A549 (cell line): ENCODE measurements at regions not wholly inside any gene's neighbourhood (a gene's known extent, or its start where the extent isn't known, plus 50 kb on each side); places are given as distances from the start of the nearest gene placed in this dataset.

Experiments
- ATAC-seq, 2 experiments: fragments of 200-7000 bp in 1 of 2; fragments of >200 bp in 1 of 2; cut with Nextera tagmentation in 1 of 2; cut with Tn5 transposase in 1 of 2; 3 replicates each; pipeline versions ENCODE4 v1.8.0 to v1.9.1; 2018 to 2020; ENCODE audit warnings: mild to moderate bottlenecking in 1 of 2, moderate library complexity in 1 of 2
- CTCF ChIA-PET: fragments of 300-600 bp; sonication (Branson Sonifier 250); formaldehyde crosslinking; extraction: SDS; loops from one replicate; lab custom pipeline; 2021; ENCODE audit warnings: antibody characterized with exemption, inconsistent platforms; lab: Yijun Ruan, JAX
- POLR2A ChIA-PET: fragments of 350-600 bp; formaldehyde crosslinking; extraction: SDS; loops from one replicate; lab custom pipeline; 2021; ENCODE audit warnings: antibody characterized with exemption, inconsistent platforms; lab: Yijun Ruan, JAX
- DNase-seq, 2 experiments: peaks; one replicate each; pipeline versions ENCODE4 v3.0.0 to v3.0.0-alpha.2; 2011 to 2016; ENCODE audit warnings: low read depth in 1 of 2, low spot score in 1 of 2
- FAIRE-seq: peaks from 2 replicates; lab custom pipeline; 2011; peaks lifted over from hg19 to GRCh38; lab: Jason Lieb, UNC
- H3K27ac ChIP-seq, 2 experiments: fragments of >200 bp; sonication (Bioruptor Twin); formaldehyde crosslinking; 3 replicates each; pipeline ENCODE4 v1.5.1; 2016 to 2017
- H3K4me1 ChIP-seq: fragments of >200 bp; sonication (Bioruptor Twin); formaldehyde crosslinking; 3 replicates; pipeline ENCODE4 v1.6.1; 2016
- H3K4me2 ChIP-seq: fragments of >200 bp; sonication (Bioruptor Twin); formaldehyde crosslinking; 3 replicates; pipeline ENCODE4 v1.6.1; 2016
- H3K4me3 ChIP-seq: fragments of >200 bp; sonication (Bioruptor Twin); formaldehyde crosslinking; 3 replicates; pipeline ENCODE4 v1.5.1; 2016
- H3K9me3 ChIP-seq: fragments of >200 bp; sonication (Bioruptor Twin); formaldehyde crosslinking; 3 replicates; pipeline ENCODE4 v1.6.1; 2016
- BHLHE40 ChIP-seq: IDR thresholded peaks from 2 replicates; pipeline ENCODE4 v1.6.1; 2012; ENCODE audit warnings: low read depth, low read length, inconsistent platforms
- CBX8 ChIP-seq: fragments of 200-600 bp; sonication (generic); IDR thresholded peaks from 2 replicates; pipeline ENCODE4 v1.6.1; 2016
- CHD4 ChIP-seq: fragments of 200-600 bp; sonication (generic); IDR thresholded peaks from 2 replicates; pipeline ENCODE4 v1.6.1; 2016; ENCODE audit warnings: antibody characterized with exemption, mild to moderate bottlenecking, borderline replicate concordance
- ESRRA ChIP-seq: fragments of 150-350 bp; IDR thresholded peaks from 2 replicates; pipeline ENCODE4 v1.6.1; 2014; ENCODE audit warnings: mild to moderate bottlenecking, low read length, borderline replicate concordance
- FOSB ChIP-seq: fragments of 250-450 bp; sonication (Bioruptor Pico); IDR thresholded peaks from 2 replicates; pipeline ENCODE4 v1.5.0; 2020; ENCODE audit warnings: mild to moderate bottlenecking, moderate library complexity
- GATA3 ChIP-seq: IDR thresholded peaks from 2 replicates; pipeline ENCODE4 v1.6.1; 2012; ENCODE audit warnings: borderline replicate concordance
- HOXA7 ChIP-seq: fragments of 250-450 bp; sonication (Bioruptor Pico); IDR thresholded peaks from 2 replicates; pipeline ENCODE4 v1.5.0; 2020; ENCODE audit warnings: mild to moderate bottlenecking, moderate library complexity
- HOXB5 ChIP-seq: fragments of 250-450 bp; sonication (Bioruptor Pico); IDR thresholded peaks from 2 replicates; pipeline ENCODE4 v1.5.0; 2020; ENCODE audit warnings: mild to moderate bottlenecking, moderate library complexity
- MAZ ChIP-seq: fragments of 150-350 bp; IDR thresholded peaks from 2 replicates; pipeline ENCODE4 v1.6.1; 2014; ENCODE audit warnings: antibody characterized with exemption, low read depth, low read length, borderline replicate concordance
- PHF8 ChIP-seq: fragments of 200-600 bp; sonication (generic); IDR thresholded peaks from 2 replicates; pipeline ENCODE4 v1.6.1; 2016; ENCODE audit warnings: low read depth, mild to moderate bottlenecking, antibody characterized with exemption, moderate library complexity, borderline replicate concordance
- RAD21 ChIP-seq, 2 experiments: fragments of >200 bp in 1 of 2; sonication (Bioruptor Twin) in 1 of 2; formaldehyde crosslinking in 1 of 2; IDR thresholded peaks in 1 of 2; conservative IDR thresholded peaks in 1 of 2; 2 replicates in 1 of 2; 3 replicates in 1 of 2; pipeline ENCODE4 v1.6.1; 2012 to 2018; ENCODE audit warnings: inconsistent platforms in 1 of 2
- RFX5 ChIP-seq: fragments of 450-650 bp; IDR thresholded peaks from 2 replicates; pipeline ENCODE4 v1.7.1; 2014; ENCODE audit warnings: antibody characterized with exemption, mild to moderate bottlenecking, moderate library complexity
- SMC3 ChIP-seq: fragments of >200 bp; sonication (Bioruptor Twin); formaldehyde crosslinking; IDR thresholded peaks from 3 replicates; pipeline ENCODE4 v1.6.1; 2018; ENCODE audit warnings: inconsistent platforms
- ZFP36 ChIP-seq: fragments of 450-650 bp; IDR thresholded peaks from 2 replicates; pipeline ENCODE4 v1.6.1; 2014; ENCODE audit warnings: borderline replicate concordance; ENCODE audit not compliant: partially characterized antibody
- ZNF302 ChIP-seq: fragments of 250-450 bp; sonication (Bioruptor Pico); IDR thresholded peaks from 2 replicates; pipeline ENCODE4 v1.9.0; 2021; ENCODE audit warnings: inconsistent platforms, mild to moderate bottlenecking, moderate library complexity
- WGBS: methylation state at CpG from one replicate; pipeline ENCODE4 v1.1.6; 2017; ENCODE audit errors: missing lambda C conversion rate; 5-methylcytosine and 5-hydroxymethylcytosine counted together
- TF ChIP-seq, protein P1 (sequence below): fragments of >200 bp; sonication (Bioruptor Twin); formaldehyde crosslinking; IDR thresholded peaks from 3 replicates; pipeline ENCODE4 v1.6.1; 2016
- TF ChIP-seq, protein P2 (sequence below): fragments of 450-650 bp; IDR thresholded peaks from 2 replicates; pipeline ENCODE4 v1.6.1; 2014; ENCODE audit warnings: antibody characterized with exemption
- TF ChIP-seq, protein P3 (sequence below): fragments of 200-600 bp; sonication (generic); IDR thresholded peaks from 2 replicates; pipeline ENCODE4 v1.6.1; 2016; ENCODE audit warnings: antibody characterized with exemption, mild to moderate bottlenecking, moderate library complexity
- TF ChIP-seq, protein P4 (sequence below): fragments of >200 bp; sonication (Bioruptor Twin); formaldehyde crosslinking; IDR thresholded peaks from 3 replicates; pipeline ENCODE4 v1.5.1; 2016

DNA sequence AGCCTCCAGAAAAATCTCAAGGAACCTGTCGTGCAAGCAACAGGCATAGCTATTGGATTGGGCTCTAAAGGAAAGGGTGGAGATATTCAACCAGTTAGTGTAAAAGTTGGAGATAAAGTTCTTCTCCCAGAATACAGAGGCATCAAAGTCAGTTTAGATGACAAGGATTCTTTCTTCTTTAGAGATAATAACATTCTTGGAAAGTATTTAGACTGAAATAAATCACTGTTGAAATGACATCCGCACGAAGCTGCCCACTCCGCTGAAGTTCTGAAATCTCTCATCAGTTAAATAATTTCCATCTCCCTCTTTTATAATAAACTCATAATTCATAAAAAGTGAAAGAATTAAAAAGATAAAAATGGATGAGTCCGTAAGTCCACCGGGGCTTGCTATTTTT, 1354.9 kb upstream of the TMEM132C start:
- WGBS, result 76% methylated on average over 6 of the region's 6 CpGs
- Histone ChIP-seq H3K4me3 (no peak overlapping the region), H3K9me3 (no peaks in the 10 kb centered on the region), H3K27ac (no peak overlapping the region), H3K4me1 (no peaks in the 10 kb centered on the region), H3K4me2 (no peak overlapping the region)
- DNase-seq (no peak), FAIRE-seq (no peak), ATAC-seq (no peak)
- POLR2A ChIA-PET, result no interaction called here
- TF ChIP-seq HOXB5 (CRISPR knock-in tag) (no peak), ESRRA (no peak), BHLHE40 (no peak), CBX8 (no peak), FOSB (CRISPR knock-in tag) (no peak), CHD4 (no peak), MAZ (no peak), ZFP36 (no peak), PHF8 (no peak), RFX5 (no peak), RAD21 (conservative IDR thresholded peaks at IDR 0.05 in 1 of 2, IDR thresholded peaks at IDR 0.05 in 1 of 2) (no peak), HOXA7 (no peak)
- TF ChIP-seq, protein P1, sequence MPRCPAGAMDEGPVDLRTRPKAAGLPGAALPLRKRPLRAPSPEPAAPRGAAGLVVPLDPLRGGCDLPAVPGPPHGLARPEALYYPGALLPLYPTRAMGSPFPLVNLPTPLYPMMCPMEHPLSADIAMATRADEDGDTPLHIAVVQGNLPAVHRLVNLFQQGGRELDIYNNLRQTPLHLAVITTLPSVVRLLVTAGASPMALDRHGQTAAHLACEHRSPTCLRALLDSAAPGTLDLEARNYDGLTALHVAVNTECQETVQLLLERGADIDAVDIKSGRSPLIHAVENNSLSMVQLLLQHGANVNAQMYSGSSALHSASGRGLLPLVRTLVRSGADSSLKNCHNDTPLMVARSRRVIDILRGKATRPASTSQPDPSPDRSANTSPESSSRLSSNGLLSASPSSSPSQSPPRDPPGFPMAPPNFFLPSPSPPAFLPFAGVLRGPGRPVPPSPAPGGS, result no peak
- TF ChIP-seq, protein P2, sequence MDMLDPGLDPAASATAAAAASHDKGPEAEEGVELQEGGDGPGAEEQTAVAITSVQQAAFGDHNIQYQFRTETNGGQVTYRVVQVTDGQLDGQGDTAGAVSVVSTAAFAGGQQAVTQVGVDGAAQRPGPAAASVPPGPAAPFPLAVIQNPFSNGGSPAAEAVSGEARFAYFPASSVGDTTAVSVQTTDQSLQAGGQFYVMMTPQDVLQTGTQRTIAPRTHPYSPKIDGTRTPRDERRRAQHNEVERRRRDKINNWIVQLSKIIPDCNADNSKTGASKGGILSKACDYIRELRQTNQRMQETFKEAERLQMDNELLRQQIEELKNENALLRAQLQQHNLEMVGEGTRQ, result no peak
- TF ChIP-seq, protein P3, sequence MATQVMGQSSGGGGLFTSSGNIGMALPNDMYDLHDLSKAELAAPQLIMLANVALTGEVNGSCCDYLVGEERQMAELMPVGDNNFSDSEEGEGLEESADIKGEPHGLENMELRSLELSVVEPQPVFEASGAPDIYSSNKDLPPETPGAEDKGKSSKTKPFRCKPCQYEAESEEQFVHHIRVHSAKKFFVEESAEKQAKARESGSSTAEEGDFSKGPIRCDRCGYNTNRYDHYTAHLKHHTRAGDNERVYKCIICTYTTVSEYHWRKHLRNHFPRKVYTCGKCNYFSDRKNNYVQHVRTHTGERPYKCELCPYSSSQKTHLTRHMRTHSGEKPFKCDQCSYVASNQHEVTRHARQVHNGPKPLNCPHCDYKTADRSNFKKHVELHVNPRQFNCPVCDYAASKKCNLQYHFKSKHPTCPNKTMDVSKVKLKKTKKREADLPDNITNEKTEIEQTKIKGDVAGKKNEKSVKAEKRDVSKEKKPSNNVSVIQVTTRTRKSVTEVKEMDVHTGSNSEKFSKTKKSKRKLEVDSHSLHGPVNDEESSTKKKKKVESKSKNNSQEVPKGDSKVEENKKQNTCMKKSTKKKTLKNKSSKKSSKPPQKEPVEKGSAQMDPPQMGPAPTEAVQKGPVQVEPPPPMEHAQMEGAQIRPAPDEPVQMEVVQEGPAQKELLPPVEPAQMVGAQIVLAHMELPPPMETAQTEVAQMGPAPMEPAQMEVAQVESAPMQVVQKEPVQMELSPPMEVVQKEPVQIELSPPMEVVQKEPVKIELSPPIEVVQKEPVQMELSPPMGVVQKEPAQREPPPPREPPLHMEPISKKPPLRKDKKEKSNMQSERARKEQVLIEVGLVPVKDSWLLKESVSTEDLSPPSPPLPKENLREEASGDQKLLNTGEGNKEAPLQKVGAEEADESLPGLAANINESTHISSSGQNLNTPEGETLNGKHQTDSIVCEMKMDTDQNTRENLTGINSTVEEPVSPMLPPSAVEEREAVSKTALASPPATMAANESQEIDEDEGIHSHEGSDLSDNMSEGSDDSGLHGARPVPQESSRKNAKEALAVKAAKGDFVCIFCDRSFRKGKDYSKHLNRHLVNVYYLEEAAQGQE, result no peak
- CTCF ChIA-PET, result no interaction called here

DNA sequence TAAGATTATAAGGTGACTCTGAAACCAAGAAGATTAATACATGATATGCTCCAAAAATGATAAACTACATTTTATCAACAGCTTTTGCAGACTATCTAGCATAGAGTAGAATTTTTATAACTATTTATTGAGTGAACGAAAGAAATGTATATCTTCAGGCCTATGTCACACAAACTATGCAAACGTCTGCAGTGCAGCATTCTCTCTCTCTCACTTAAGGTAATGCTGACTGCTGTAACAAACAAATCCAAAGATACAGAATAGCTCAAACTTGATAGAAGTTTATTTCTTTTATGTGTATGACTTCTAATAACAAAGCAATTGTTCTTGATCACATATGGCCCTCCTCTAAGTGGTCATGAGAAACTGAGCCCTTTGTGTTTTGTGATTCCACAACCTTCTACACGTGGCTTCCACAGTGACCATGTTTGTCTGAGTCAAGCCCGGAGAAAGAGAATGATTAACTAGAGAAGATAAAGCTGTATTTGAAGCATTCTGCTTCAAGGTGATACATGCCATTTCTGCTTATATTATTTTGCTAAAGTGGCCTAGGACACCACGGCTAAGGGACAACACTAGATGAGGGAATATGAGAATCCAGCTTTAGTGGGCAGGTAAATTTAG, 1352.7 kb upstream of the TMEM132C start:
- no peak overlapping the region for H3K27ac ChIP-seq
- no peak overlapping the region for H3K4me3 ChIP-seq
- ChIA-PET POLR2A (no interaction called here), CTCF (interaction anchor here (1.1 kb wide), 1 partner anchor 40 kb away, joined by 3 read pairs; no protein-coding TSS in a partner anchor)
- no peak for DNase-seq
- no peak overlapping the region for H3K4me2 ChIP-seq
- FAIRE-seq, result no peak
- no peaks in the 10 kb centered on the region for H3K4me1 ChIP-seq
- H3K9me3 ChIP-seq, result no peaks in the 10 kb centered on the region
- no peak for ATAC-seq
- WGBS, result 9% methylated on average over 5 of the region's 5 CpGs
- TF ChIP-seq, protein P4, sequence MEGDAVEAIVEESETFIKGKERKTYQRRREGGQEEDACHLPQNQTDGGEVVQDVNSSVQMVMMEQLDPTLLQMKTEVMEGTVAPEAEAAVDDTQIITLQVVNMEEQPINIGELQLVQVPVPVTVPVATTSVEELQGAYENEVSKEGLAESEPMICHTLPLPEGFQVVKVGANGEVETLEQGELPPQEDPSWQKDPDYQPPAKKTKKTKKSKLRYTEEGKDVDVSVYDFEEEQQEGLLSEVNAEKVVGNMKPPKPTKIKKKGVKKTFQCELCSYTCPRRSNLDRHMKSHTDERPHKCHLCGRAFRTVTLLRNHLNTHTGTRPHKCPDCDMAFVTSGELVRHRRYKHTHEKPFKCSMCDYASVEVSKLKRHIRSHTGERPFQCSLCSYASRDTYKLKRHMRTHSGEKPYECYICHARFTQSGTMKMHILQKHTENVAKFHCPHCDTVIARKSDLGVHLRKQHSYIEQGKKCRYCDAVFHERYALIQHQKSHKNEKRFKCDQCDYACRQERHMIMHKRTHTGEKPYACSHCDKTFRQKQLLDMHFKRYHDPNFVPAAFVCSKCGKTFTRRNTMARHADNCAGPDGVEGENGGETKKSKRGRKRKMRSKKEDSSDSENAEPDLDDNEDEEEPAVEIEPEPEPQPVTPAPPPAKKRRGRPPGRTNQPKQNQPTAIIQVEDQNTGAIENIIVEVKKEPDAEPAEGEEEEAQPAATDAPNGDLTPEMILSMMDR, result no peak
- TF ChIP-seq SMC3 (no peak), ZNF302 (CRISPR knock-in tag) (no peak), GATA3 (no peak), PHF8 (no peak)
